ENCODE measurements at regions not wholly inside any gene's neighbourhood (a gene's known extent, or its start where the extent isn't known, plus 50 kb on each side); places are given as distances from the start of the nearest gene placed in this dataset.

- TF ChIP-seq, protein P1, sequence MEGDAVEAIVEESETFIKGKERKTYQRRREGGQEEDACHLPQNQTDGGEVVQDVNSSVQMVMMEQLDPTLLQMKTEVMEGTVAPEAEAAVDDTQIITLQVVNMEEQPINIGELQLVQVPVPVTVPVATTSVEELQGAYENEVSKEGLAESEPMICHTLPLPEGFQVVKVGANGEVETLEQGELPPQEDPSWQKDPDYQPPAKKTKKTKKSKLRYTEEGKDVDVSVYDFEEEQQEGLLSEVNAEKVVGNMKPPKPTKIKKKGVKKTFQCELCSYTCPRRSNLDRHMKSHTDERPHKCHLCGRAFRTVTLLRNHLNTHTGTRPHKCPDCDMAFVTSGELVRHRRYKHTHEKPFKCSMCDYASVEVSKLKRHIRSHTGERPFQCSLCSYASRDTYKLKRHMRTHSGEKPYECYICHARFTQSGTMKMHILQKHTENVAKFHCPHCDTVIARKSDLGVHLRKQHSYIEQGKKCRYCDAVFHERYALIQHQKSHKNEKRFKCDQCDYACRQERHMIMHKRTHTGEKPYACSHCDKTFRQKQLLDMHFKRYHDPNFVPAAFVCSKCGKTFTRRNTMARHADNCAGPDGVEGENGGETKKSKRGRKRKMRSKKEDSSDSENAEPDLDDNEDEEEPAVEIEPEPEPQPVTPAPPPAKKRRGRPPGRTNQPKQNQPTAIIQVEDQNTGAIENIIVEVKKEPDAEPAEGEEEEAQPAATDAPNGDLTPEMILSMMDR (IDR thresholded peaks at IDR 0.05; ENCODE audit: insufficient read depth, low read length) = no peak
- no peak for TF ChIP-seq POLR2AphosphoS5 (IDR thresholded peaks at IDR 0.05; ENCODE audit: low read depth)
- TF ChIP-seq, protein P2, sequence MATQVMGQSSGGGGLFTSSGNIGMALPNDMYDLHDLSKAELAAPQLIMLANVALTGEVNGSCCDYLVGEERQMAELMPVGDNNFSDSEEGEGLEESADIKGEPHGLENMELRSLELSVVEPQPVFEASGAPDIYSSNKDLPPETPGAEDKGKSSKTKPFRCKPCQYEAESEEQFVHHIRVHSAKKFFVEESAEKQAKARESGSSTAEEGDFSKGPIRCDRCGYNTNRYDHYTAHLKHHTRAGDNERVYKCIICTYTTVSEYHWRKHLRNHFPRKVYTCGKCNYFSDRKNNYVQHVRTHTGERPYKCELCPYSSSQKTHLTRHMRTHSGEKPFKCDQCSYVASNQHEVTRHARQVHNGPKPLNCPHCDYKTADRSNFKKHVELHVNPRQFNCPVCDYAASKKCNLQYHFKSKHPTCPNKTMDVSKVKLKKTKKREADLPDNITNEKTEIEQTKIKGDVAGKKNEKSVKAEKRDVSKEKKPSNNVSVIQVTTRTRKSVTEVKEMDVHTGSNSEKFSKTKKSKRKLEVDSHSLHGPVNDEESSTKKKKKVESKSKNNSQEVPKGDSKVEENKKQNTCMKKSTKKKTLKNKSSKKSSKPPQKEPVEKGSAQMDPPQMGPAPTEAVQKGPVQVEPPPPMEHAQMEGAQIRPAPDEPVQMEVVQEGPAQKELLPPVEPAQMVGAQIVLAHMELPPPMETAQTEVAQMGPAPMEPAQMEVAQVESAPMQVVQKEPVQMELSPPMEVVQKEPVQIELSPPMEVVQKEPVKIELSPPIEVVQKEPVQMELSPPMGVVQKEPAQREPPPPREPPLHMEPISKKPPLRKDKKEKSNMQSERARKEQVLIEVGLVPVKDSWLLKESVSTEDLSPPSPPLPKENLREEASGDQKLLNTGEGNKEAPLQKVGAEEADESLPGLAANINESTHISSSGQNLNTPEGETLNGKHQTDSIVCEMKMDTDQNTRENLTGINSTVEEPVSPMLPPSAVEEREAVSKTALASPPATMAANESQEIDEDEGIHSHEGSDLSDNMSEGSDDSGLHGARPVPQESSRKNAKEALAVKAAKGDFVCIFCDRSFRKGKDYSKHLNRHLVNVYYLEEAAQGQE (IDR thresholded peaks at IDR 0.05; ENCODE audit: insufficient replicate concordance, low read depth) = no peak
These were observed 92.5 kb downstream of the OLFM1 start for GRCh38 chr9:135179976-135180375.
